Caki2 (cell line): ENCODE measurements at regions not wholly inside any gene's neighbourhood (a gene's known extent, or its start where the extent isn't known, plus 50 kb on each side); places are given as distances from the start of the nearest gene placed in this dataset.
"Not testable (repeated sequence)": the region's sequence is repeated elsewhere in the genome, so short reads cannot be mapped to it uniquely, and the experiment has no call there.

ENCODE experiments used
- DNase-seq: peaks from one replicate; pipeline ENCODE4 v3.0.0-alpha.2; 2015; ENCODE audit warnings: low read depth
- in situ Hi-C: cut with HindIII; loops from 2 replicates; pipeline ENCODE4 v1.10.0; 2016; ENCODE audit warnings: low sequenced_read_pairs, low pct_unique_long_range_greater_than_20kb, mixed read lengths

DNA sequence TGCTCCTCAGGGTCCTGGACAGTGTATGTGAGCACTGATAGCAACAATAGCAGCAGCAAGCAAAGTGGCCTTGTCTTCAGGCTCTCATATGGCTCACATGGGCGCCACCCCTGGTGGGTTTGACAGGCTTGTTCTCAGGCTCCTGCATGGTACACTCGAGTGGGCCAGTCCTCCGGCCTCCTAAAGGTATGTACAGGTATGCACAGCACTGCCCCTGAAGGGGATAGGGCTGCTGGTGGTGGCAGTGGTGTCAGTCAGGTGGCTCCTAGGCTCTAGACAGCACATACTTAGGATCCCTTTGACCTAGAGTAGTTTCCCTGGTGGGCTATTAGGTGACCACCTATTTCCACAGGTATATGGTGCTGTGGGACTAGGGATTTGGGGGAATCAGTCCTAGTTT, 79.8 kb downstream of the LGALS9B start:
- in situ Hi-C loops = not testable (repeated sequence)

GRCh38 chr17:20381358-20382300, 85.7 kb downstream of the LGALS9B start:
- DNase-seq = peak; percentile 1
- in situ Hi-C loops = not testable (repeated sequence)

More for the DNA sequence above, 79.8 kb downstream of the LGALS9B start:
- DNase-seq = not testable (repeated sequence)

DNA sequence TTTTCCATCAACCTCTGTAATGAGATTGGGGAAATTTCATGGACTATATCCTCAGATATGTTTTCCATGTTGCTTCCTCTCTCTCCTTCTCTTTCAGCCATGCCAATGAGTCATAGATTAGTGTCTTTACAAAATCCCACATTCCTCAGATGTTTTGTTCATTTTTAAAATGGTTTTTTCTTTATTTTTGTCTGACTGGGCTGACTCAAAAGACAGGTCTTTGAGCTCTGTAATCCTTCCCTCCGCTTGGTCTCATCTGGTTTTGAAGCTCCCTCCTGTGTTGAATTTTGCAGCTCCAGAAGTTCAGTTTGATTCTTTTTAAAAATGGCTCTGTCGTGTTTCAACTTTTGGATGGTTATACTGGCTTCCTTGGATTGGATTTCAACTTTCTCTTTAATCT, 86.7 kb downstream of the LGALS9B start:
- in situ Hi-C loops, DNase-seq: not testable (repeated sequence)

DNA sequence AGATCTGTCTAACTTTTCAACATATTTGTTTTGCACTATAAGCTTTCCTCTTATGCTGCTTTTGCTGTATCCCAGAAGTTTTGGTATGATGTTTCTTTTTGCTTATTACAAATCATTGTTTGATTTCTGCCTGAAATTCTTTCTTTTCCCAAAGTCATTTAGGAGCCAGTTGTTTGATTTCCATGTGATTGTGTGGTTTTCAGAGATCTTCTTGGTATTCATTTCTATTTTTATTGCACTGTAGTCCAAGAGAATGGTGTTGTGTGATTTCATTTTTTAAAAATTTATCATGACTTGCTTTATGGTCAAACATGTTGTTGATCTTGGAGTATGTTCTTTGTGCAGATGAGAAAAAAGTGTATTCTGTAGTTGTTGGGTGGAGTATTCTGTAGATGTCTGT, 88.1 kb downstream of the LGALS9B start:
- in situ Hi-C loops, DNase-seq: not testable (repeated sequence)

DNA sequence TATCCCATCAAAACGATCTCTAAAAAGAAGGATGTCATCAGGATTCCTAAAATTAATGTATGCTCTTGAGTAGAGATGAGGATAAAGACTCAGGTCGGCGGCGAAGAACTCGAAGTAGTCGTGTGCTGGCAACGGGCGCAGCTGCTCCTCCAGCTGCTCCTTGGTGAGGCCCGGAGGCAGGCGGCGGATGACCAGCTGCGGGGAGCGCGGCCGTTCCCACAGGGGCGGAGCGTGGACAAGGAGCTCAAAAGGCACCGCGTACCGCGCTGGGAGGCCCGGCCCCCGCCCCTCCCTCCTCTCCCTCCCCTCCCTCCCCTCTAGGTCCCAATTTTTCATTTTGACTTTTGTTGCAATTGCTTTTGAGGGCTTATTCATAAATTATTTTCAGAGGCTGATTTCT, 90.7 kb downstream of the LGALS9B start:
- DNase-seq, in situ Hi-C loops: not testable (repeated sequence)

- in situ Hi-C loops = not testable (repeated sequence)
Observed at GRCh38 chr17:20375745-20376144, 91.6 kb downstream of the LGALS9B start.

More at GRCh38 chr17:20375745-20376144, 91.6 kb downstream of the LGALS9B start:
- not testable (repeated sequence) for DNase-seq
